ENCODE measurements at regions not wholly inside any gene's neighbourhood (a gene's known extent, or its start where the extent isn't known, plus 50 kb on each side); places are given as distances from the start of the nearest gene placed in this dataset.
"Not testable (repeated sequence)": the region's sequence is repeated elsewhere in the genome, so short reads cannot be mapped to it uniquely, and the experiment has no call there.

DNA sequence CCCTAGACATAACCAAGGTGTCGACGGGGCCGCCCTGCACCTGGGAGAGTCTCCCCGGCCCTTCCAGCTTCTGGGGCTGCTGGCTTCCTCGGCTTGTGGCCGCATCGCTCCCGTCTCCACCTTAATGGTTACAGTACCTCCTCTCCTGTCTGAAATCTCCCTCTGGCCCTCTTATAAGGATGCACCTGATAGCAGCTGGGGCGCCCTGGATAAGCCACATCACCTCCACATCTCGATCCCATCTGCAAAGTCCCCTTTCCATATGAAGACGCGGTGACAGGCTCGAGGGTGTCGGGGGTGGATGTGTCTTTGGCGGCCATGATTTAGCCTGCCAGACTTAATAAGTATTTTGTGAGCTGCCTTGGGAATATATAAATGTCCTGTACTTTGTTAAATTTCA is 169.0 kb downstream of the NPIPB11 start:
- not testable (repeated sequence) for DNase-seq

DNA sequence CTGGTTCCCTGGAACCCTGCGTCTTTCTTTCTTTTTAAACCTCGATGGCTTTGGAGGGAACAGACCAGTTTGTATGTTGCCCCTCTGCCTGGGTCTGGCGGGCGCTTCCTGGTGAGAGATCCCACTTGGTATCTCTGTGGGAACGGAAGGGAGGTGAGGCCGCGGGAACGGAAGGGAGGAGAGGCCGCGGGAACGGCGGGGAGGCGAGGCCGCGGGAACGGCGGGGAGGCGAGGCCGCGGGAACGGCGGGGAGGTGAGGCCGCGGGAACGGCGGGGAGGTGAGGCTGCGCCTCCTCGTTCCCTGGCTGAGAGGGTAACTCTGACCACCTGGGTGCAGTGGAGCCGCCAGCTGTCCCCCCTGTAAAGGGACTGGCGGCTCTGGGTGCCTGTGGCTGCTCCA is 169.5 kb downstream of the NPIPB11 start:
- not testable (repeated sequence) for DNase-seq

DNA sequence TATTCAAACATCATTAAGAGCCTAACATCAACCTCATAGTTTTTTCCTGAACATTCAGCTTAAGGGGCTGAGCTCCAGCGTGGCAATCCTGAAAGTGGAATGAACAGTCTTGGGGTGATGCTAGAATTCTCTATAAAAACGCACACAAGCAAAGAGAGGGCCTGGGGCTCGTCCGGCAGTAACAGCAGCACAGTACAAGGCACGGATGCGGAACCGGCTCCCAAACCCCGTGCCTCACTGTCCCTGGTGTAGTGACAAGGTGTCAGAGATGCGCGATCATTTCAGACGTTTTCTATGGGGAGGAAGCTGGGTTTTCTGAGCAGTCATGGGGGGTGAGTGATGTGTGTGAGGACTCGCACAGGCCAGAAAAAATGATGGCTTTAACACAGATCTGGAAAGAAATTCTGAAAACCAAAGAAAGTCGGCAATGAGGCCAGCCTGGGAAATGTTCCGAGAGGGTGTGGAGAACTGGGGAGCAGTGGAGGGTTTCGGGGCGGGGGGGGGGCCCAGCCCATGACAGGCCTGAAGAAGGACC is 170.6 kb downstream of the NPIPB11 start:
- DNase-seq = not testable (repeated sequence)

DNA sequence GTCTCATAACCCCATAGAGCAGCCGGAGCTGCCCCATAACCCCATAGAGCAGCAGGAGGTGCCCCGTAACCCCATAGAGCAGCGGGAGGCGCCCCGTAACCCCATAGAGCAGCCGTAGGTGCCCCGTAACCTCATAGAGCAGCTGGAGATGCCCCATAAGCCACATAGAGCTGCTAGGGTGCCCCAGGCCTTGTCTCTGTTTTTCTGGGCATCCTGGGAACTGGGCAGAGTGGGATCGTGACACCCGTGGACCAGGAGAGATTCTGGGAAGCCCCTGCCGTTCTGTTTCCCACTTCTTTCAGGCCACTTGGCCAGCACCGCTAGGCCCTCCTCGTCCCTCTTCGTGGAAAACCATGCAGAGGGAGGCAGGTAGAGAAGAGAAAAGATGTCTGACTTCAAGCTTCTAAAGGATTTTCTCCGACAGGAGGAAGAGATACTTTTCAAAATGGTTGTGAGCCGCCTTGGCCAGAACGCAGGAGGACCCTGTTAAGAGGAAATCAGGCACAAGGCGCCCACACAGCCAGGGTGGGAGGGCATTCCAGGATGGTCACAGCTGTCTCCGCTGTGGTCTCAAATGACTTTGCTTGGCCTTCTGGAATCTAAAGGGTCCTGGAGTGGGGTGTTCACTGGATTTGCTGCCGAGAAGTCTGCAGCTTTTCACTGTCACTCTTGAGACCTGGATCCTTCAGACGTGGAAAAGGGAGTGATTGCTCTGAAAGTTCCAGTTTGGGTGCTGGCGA is 171.8 kb downstream of the NPIPB11 start:
- DNase-seq = not testable (repeated sequence)

DNA sequence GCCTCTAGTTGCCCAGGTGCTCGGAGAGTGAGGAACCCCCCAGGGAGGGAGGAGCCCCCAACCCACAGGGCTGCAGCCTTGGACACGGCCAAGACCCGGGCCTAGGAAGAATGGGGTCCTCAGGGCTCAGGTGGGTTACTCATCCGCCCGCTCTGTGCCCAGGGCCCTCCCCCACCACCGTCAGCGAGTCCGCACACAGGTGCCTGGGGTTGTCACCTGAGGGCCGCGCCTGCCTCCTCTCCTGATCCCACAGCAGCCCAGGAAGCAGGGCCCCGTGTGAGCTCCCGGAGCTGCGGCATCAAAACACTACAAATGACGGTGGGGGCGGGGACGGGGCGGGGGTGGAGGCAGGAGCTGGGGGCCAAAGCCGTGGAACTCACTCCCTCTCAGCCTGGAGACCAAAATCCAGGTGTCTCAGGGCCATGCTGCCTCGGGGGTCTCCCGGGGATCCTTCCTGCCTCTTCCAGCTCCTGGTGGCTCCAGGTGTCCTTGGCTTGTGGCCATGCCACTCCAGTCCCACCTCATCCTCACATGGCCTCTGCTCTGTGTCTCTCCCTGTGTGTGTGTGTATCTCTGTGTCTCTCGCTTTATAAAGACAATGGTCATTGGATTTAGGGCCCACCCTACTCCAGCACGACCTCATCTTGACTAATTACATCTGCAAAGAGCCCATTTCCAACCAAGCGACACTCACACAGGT is 172.7 kb downstream of the NPIPB11 start:
- not testable (repeated sequence) for DNase-seq

DNA sequence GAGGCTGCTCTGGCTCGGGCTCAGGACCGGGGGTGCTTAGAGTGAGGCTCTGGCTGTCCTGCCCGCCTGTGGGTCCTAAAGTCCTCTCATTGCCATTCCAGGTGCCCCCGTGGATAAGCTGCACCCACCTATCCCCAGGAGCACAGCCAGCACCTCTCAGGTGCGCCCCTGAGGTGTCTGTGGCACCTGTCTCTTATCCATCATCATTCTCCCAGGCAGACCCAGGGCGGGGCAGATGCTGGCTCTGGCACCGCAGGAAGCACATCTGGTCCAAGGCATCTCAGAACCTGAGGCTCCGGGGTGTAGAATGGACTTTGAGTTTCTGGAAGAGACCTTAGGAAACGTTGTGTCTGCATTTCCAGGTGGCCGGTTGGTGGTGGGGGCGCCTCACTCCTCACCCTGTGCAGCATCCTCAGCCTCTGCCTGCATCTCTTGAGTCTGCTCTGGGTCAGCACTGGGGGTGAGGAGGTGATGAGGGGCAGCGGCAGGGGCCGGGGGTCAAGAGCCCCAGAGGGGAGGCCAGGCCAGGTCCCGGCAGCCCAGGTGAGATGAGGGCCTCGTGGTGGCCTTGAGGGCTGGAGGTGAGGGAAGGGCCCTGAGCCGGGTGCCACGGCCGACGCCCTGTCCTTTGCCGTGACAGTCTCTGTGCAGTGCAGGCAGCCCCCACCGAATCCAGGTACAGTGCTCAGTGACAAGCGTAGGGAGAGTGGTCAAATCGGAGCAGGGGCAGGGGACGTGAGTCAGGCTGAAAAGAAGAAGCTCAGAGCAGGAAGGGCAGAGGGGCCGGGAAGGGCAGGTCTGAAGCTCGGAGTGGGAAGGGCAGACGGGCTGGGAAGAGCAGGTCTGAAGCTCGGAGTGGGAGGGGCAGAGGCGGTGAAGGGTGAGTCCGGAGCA is 173.5 kb downstream of the NPIPB11 start:
- no peak for DNase-seq

DNA sequence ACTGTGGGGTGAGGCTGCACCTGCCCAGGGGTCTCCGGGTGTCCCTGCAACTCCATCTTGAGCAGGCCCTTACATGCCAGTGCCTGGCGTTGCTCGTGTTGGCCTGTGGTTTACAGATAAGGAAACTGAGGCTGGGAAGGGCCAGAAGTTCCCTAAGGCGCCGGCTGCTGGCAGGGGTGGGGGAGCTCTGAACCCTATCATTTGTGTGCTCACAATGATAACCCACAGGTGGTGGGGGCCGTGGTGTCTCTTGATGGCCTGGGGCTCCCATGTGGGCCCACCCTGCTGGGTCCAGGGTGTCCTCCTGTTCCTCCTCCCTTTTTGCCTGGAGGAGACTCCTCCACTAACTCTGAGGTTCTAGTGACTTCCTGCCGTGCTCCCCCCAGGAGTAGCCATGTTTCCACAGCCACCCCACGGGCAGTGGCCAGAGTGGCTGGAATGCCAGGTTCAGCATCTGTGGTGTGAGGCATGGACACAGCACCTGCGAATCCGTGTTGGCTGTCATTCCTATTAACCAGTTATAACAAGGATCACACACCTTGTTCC is 174.3 kb downstream of the NPIPB11 start:
- not testable (repeated sequence) for DNase-seq

DNA sequence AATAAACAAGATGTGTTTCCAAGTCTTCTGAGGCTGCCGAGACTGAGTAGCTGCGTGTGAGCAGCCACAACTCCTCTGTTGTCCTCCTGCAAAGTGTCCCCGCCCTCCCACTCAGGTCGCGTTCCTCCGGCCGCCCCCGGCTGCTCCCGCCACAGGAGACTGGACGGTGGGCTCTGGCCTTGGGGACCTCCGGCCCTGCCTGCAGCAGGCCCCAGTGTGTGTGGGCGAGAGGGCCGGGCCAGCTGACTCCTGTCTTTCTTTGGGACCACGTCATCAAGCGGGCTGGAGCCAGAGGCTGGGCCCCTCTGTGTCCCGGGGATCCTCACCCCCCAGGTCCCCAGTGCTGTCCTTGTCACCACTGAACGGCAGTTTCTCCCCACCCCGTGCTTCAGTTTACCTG is 175.3 kb downstream of the NPIPB11 start:
- DNase-seq = no peak

DNA sequence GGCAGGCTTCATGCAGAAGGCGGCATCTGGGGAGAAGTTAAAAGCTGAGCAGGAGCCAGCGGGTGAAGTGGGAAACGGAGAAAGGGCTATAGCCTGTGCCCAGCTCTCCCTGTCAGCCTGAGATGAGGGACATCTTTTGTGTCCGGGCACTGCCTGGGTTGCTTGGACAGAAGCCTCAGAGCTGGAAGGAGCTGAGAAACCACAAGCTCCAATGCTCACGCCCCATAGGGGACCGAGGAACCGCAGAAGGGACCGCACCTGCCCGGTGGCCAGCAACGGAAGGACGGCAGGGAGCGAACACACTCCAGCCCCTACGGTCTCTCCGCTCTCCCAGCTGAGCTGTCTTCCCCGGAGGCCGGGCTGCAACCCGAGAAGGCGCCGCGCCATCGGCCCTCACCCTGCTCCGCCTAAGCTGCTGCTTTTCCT is 175.8 kb downstream of the NPIPB11 start:
- no peak for DNase-seq

DNA sequence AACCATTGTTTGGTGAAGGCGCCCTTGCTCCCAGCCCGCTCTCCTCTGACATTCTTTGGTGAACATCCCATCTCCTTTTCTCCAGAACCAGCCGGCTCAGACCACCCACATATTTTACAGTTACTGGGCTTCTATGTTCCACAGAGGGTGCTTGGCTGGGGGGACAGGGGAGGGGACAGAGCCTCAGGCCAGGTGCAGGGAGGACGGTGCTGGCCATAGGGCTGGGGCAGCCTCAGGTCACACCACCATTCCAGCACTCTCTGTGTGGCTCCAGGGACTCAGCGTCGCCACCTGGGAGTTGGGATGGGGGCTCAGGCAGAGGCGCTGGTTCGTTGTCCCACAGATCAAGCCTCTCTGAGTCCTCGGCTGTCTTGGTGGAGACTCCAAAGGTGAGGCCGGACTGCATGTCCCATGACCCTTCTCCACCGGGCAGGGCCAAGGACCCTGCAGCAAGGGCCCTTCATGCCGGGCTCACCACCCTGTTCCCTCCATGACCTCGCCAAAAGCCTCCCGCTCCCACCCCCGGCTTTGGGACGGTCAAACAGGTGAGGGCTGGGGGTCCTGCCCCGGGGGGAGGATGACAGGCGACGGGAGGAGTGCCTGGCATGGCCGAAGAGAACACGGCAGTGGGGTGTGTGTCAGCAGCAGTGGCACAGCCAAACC is 176.4 kb downstream of the NPIPB11 start:
- DNase-seq = not testable (repeated sequence)

DNA sequence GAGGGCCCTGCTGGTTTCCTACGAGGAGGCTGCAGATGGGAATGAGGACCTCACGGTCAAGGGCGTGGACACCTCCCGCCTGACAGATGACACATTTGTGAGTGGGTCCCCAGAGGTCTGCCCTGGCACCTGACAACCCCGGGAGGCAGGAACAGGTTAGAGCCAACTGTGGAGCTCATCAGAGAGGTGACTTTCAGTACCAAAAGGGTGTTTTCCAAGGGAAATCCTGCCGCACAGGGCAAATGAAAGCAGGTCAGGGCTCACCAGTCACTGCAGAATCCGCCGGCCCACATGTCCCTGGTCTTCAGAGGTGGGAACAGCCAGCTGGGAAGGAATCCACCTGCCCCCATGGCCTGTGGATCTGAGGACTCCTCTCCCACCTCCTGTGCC is 176.9 kb downstream of the NPIPB11 start:
- DNase-seq = not testable (repeated sequence)

DNA sequence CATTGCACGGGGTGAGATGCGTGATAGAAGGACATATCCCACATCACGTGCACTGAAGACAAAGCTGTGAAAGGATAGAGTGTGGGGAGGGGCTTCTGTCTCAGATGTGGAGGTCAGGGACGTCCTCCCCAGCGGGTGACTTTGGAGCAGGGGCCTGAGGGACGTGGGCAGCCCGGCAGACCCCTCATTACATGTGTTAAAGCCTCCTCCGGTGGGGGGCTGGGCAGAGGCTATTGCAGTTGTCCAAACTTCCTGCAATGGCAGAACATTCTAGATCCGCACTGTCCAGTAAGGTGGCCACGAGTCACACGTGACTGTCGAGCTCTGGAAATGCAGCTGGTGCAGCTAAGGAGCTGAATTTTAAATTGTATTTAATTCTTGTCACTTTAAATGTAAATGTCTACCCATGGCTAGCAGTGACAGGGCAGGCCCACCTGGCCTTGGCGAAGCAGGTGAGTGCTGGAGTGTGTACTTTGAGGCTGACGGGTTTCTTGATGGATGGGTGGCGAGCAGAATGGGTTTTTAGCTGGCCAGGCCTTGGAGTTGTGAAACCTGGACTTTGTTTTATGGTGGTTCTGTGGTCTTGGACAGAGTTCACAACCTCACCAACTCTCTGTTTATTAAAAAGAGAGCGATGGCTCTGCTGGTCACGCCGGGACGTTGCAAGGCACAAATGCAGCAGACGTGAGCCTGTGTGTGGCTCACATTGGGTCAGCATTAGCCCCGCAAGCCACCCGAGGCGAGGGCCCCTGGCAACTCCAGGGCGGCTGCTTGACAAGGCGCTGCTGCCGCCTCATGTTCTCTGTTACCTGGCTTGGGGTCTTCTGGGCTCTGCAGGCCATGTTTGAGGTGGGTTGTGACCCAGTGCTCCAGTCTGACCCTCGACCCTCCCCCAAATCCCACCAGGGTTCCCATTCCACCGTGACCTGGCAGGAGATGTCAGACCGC is 177.6 kb downstream of the NPIPB11 start:
- DNase-seq = not testable (repeated sequence)

DNA sequence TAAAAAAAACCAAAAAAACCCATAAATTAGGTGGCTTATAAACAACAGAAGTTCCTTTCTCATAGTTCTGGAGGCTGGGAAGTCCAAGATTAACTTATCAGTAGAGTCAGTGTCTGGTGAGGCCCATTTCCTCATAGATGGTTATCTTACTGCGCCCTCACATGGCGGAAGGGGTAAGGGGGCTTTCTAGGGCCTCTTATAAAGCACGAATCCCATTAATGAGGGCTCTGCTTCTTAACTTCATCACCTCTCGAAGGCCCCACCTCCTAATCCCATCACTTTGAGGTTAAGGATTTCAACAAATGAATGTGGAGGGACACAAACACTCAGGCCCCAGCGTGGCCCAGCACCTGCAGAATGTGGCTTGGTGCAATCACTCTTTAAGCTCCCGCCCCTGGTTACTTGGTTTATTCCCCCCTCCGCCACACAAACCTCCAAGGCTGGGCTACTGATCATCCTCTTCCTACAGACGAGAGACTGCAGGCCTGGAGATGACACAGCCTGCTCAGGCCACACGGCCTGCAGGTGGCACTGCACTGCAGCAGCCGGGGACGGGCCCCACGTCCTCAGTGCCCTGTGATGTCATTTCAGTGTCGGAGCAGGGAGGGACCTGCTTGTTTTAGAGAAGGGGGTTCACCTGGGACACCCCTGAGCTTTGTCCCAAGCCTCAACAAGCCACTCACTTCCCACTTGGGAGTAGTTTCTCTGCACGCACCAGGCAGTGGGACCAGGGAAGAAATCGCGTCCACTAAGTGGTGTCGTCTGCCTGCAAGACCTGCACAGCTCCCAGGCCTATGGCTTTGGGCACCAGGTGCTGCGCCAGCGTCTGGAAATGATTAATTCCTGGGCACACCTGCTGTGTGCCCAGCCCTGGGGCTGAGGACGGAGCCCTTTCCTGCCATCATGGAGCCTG is 178.5 kb downstream of the NPIPB11 start:
- not testable (repeated sequence) for DNase-seq

DNA sequence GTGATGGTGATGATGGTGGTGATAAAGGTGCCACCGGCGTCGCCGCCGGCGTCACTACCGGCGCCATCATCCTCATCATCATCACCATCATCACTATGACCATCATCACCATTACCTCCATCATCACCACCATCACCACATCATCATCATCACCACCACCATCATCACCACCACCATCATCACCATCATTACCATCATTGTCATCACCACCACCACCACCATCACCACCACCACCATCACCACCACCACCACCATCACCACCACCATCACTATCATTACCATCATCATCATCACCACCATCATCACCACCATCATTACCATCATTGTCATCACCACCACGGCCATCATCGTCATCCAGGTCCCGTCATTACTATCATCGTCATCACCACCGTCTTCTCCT is 179.7 kb downstream of the NPIPB11 start:
- DNase-seq = no peak

DNA sequence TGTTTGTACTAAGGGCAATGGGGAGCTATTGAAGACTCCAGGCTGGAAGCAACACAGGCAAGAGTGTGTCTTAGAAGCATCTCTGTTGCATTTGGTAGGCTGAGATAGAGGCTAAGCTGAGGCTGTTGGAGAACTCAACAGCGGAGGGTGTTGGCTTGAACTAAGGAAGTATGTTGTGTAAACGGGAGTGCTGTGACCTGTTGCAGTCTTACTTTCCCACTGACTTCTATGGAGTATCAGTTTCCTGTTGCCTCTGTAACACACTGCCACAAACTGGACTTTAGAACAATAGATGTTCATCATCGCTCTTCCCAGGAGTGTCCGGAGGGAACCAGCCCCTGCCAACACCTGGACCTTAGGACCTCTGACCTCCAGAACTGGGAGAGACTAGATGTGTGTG is 181.8 kb downstream of the NPIPB11 start:
- DNase-seq = not testable (repeated sequence)

DNA sequence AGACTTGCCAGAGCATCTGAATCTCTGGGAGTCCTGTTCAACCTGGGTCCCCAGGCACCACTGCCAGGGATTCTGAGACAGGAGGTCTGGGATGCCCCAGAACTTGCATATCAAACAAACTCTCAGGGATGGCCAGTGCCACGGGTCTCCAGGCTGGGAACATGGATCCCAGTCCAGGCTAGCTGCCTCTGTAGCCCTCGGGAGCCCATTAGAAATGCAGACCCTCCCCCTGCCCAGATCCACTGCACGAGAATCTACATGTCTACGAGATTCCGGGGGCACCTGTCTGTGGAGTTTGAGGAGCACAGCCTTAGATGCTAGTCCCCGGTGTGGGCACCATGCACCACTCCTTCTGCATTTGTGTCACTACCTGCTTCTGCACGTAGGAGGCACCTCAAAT is 183.9 kb downstream of the NPIPB11 start:
- DNase-seq = not testable (repeated sequence)

DNA sequence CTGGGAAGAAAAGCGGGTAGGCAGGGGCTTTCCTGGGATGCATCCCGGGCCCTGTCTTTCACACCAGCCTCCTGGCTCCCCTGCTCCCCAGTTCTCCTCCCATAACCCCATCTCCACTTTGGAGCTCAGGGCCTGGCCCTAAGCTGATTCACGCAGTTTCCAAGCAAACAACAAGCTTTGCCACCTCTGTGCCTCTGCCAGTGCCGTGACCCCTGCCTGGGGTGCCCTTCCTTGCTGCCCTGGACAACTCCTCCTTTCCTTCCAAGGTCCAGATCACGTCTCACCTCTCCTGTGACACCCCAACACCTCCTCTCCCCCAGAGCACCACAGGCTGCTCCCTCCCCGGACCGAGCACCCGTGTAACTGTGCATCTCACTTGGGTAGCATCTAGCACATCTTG is 184.5 kb downstream of the NPIPB11 start:
- not testable (repeated sequence) for DNase-seq

DNA sequence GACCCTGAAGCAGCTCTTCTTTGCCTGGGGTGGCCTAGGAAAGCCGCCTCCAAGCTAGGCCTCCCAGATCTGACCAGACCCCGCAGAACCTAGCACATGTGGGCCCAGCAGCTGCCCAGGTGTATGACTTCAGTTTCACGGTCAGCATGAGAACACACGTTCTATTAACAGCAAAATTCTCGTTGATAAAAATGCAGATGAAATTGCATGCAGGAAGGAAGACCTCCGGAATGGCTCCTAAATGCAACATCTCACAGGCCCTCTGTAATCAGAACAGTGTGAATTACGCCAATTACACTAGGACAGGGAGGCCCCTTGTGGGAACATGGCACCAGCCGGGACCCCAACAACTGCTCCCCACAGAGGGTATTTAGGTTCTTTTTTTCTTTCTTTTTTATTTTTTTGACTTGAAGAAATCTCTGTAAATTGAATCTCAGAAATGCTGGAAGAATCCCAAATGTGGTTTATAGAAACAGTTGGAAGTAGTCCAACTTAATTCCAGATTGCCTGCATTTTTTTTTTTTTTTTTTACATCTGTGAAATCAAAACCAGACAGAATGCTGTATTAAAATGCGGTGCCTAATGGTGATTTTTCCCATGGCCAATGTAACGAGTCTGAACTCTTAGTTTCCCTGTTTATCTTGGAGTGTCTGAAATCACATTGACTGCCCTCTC is 185.1 kb downstream of the NPIPB11 start:
- DNase-seq = peak in 1 of 2 donors; percentile 43
